PC-9 (cell line): ENCODE measurements at regions not wholly inside any gene's neighbourhood (a gene's known extent, or its start where the extent isn't known, plus 50 kb on each side); places are given as distances from the start of the nearest gene placed in this dataset.

Experiments used
- BruUV-seq: library from RNA; stranded (reverse); fragments of 400-500 nt; replicated peaks from 2 replicates; lab custom pipeline; 2021; lab: Mats Ljungman, UMichigan
- CTCF ChIA-PET: fragments of 300-600 bp; sonication (Branson Sonifier 250); formaldehyde crosslinking; loops from one replicate; lab custom pipeline; 2022; ENCODE audit warnings: antibody characterized with exemption; lab: Charles Lee
- POLR2A ChIA-PET: fragments of 300-600 bp; sonication (Branson Sonifier 250); formaldehyde crosslinking; loops from one replicate; lab custom pipeline; 2022; ENCODE audit warnings: antibody characterized with exemption; ENCODE audit not compliant: unreplicated experiment; lab: Charles Lee
- DNase-seq, 2 experiments: peaks; one replicate each; pipeline versions ENCODE4 v3.0.0 to v3.0.0-alpha.2; 2015 to 2022; ENCODE audit warnings: mixed read lengths in 1 of 2
- H2AFZ ChIP-seq: fragments of 200-600 bp; sonication (generic); 2 replicates; pipeline ENCODE4 v1.8.1; 2017; ENCODE audit warnings: antibody characterized with exemption
- H3F3A ChIP-seq: fragments of 200-600 bp; sonication (generic); 2 replicates; pipeline ENCODE4 v1.8.1; 2017; ENCODE audit warnings: antibody characterized with exemption, mild to moderate bottlenecking, low read depth; ENCODE audit not compliant: insufficient read depth
- H3K27ac ChIP-seq: fragments of 200-600 bp; sonication (generic); 2 replicates; pipeline ENCODE4 v1.6.1; 2016; ENCODE audit warnings: mixed run types
- H3K27me3 ChIP-seq: fragments of 200-600 bp; sonication (generic); 2 replicates; pipeline ENCODE4 v1.6.1; 2016; ENCODE audit warnings: low read depth, mixed run types; ENCODE audit not compliant: insufficient read depth
- H3K36me3 ChIP-seq: fragments of 200-600 bp; sonication (generic); 2 replicates; pipeline ENCODE4 v1.6.1; 2016; ENCODE audit warnings: low read depth, mixed run types
- H3K4me1 ChIP-seq: fragments of 200-600 bp; sonication (generic); replicated peaks from 2 replicates; pipeline ENCODE4 v1.6.1; 2016; ENCODE audit warnings: mixed run types; ENCODE audit not compliant: insufficient read depth
- H3K4me2 ChIP-seq: fragments of 200-600 bp; sonication (generic); 2 replicates; pipeline ENCODE4 v1.6.1; 2017; ENCODE audit warnings: mixed run types
- H3K4me3 ChIP-seq: fragments of 200-600 bp; sonication (generic); 2 replicates; pipeline ENCODE4 v1.6.1; 2016; ENCODE audit warnings: mixed run types
- H3K79me2 ChIP-seq: fragments of 200-600 bp; sonication (generic); 2 replicates; pipeline ENCODE4 v1.6.1; 2017; ENCODE audit warnings: low read depth, mixed run types
- H3K9me2 ChIP-seq: fragments of 200-600 bp; sonication (generic); 2 replicates; pipeline ENCODE4 v1.8.1; 2017; ENCODE audit warnings: mild to moderate bottlenecking; ENCODE audit not compliant: insufficient read depth
- H3K9me3 ChIP-seq: fragments of 200-600 bp; sonication (generic); 2 replicates; pipeline ENCODE4 v1.8.1; 2016; ENCODE audit warnings: low read depth; ENCODE audit not compliant: insufficient read depth
- H4K20me1 ChIP-seq: fragments of 200-600 bp; sonication (generic); 2 replicates; pipeline ENCODE4 v1.8.1; 2017; ENCODE audit not compliant: insufficient read depth
- CTCF ChIP-seq: fragments of 200-600 bp; sonication (generic); conservative IDR thresholded peaks from 2 replicates; pipeline ENCODE4 v1.6.1; 2017; ENCODE audit warnings: mixed run types, antibody characterized with exemption, mild to moderate bottlenecking, moderate library complexity
- EZH2 ChIP-seq: fragments of 200-600 bp; sonication (generic); IDR thresholded peaks from 2 replicates; pipeline ENCODE4 v1.8.0; 2017; ENCODE audit warnings: antibody characterized with exemption, low read depth
- intact Hi-C: fragments of 100-400 bp; cut with micrococcal nuclease; formaldehyde crosslinking; loops from one replicate; pipeline ENCODE4 v1.10.0; 2022; ENCODE audit not compliant: unreplicated experiment

DNA sequence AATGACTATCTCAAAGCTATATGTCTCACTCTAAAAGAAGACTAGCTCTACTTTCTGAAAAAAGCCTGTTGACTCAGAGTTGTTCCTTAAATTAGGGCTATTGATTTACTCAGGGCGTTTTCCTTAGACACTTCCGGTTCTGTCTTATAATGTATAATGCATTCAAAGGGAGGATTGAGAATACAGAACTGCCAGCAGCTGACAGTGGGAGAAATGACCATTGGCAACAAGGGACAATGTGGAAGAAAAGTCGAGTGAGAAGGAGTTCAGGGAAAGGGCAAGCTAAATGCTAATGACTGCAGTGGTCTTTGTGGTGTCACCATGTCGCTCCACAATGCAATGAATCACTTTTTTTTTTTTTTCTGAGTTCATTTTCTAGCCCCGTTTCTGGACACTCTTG lies 65.7 kb upstream of the ANKH start:
- Histone ChIP-seq H3K4me1 (no peaks in the 10 kb centered on the region), H3K9me3 (0 out of 2 replicates have a peak, but pooled peaks cover 3% of the 10 kb centered on the region), H3K79me2 (no peaks in the 10 kb centered on the region), H3K4me3 (no peak overlapping the region), H3K36me3 (no peaks in the 10 kb centered on the region), H3K4me2 (no peak overlapping the region), H4K20me1 (no peaks in the 10 kb centered on the region), H3K27me3 (peaks cover 20% of the 10 kb centered on the region; the same call in 1 of the 2 replicates), H3F3A (no peaks in the 10 kb centered on the region), H2AFZ (no peak overlapping the region), H3K9me2 (no peaks in the 10 kb centered on the region), H3K27ac (no peak overlapping the region)
- no peak for DNase-seq
- ChIA-PET POLR2A (no interaction called here), CTCF (no interaction called here)
- intact Hi-C loops = no loop called here
- TF ChIP-seq EZH2 (no peak), CTCF (no peak)
- BruUV-seq = no TSS peak

- CTCF ChIA-PET = no interaction called here
- Histone ChIP-seq H3K36me3 (no peaks in the 10 kb centered on the region), H3F3A (no peaks in the 10 kb centered on the region), H3K27ac (no peak overlapping the region), H3K79me2 (no peaks in the 10 kb centered on the region), H3K4me2 (no peak overlapping the region), H2AFZ (no peak overlapping the region), H3K4me1 (no peaks in the 10 kb centered on the region), H3K27me3 (peaks cover 15% of the 10 kb centered on the region; the same call in 1 of the 2 replicates), H3K9me3 (0 out of 2 replicates have a peak, but pooled peaks cover 3% of the 10 kb centered on the region), H4K20me1 (no peaks in the 10 kb centered on the region), H3K9me2 (no peaks in the 10 kb centered on the region), H3K4me3 (no peak overlapping the region)
- POLR2A ChIA-PET = no interaction called here
- TF ChIP-seq CTCF (no peak), EZH2 (no peak)
- BruUV-seq = no TSS peak
- intact Hi-C loops = no loop called here
- no peak for DNase-seq
Observed at GRCh38 chr5:14936588-14936987, 65.0 kb upstream of the ANKH start.

- intact Hi-C loops = no loop called here
- TF ChIP-seq CTCF = no peak
- no peak for TF ChIP-seq EZH2
- ChIA-PET CTCF (no interaction called here), POLR2A (no interaction called here)
- no peaks in the 10 kb centered on the region for H3K9me2 ChIP-seq
- no peak overlapping the region for H3K4me3 ChIP-seq
- H4K20me1 ChIP-seq = no peaks in the 10 kb centered on the region
- BruUV-seq = no TSS peak
- H3K4me2 ChIP-seq = no peak overlapping the region
- no peak overlapping the region for H2AFZ ChIP-seq
- no peak overlapping the region for H3K27ac ChIP-seq
- 0 out of 2 replicates have a peak, but pooled peaks cover 3% of the 10 kb centered on the region for H3K9me3 ChIP-seq
- DNase-seq = no peak
- H3K4me1 ChIP-seq = no peaks in the 10 kb centered on the region
- no peaks in the 10 kb centered on the region for H3K36me3 ChIP-seq
- no peaks in the 10 kb centered on the region for H3F3A ChIP-seq
- no peaks in the 10 kb centered on the region for H3K79me2 ChIP-seq
- peaks cover 15% of the 10 kb centered on the region; the same call in 1 of the 2 replicates for H3K27me3 ChIP-seq
Observed at GRCh38 chr5:14935341-14935740, 63.8 kb upstream of the ANKH start.
